ENCODE measurements at regions not wholly inside any gene's neighbourhood (a gene's known extent, or its start where the extent isn't known, plus 50 kb on each side); places are given as distances from the start of the nearest gene placed in this dataset.

- H3K9me3 Mint-ChIP-seq = peaks cover 21% of the 10 kb centered on the region
- TF ChIP-seq, protein P1, sequence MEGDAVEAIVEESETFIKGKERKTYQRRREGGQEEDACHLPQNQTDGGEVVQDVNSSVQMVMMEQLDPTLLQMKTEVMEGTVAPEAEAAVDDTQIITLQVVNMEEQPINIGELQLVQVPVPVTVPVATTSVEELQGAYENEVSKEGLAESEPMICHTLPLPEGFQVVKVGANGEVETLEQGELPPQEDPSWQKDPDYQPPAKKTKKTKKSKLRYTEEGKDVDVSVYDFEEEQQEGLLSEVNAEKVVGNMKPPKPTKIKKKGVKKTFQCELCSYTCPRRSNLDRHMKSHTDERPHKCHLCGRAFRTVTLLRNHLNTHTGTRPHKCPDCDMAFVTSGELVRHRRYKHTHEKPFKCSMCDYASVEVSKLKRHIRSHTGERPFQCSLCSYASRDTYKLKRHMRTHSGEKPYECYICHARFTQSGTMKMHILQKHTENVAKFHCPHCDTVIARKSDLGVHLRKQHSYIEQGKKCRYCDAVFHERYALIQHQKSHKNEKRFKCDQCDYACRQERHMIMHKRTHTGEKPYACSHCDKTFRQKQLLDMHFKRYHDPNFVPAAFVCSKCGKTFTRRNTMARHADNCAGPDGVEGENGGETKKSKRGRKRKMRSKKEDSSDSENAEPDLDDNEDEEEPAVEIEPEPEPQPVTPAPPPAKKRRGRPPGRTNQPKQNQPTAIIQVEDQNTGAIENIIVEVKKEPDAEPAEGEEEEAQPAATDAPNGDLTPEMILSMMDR (conservative IDR thresholded peaks at IDR 0.05) = no peak
- Histone ChIP-seq H3K4me1 (ENCODE audit: control insufficient read depth, insufficient read depth, low read length) (no peaks in the 10 kb centered on the region), H3K9ac (ENCODE audit: extremely low read depth, low read length, poor library complexity, severe bottlenecking) (no peak overlapping the region), H3K27ac (ENCODE audit: low read depth, low read length) (no peak overlapping the region), H3K36me3 (ENCODE audit: control insufficient read depth, insufficient read depth, low read length) (no peaks in the 10 kb centered on the region), H3K9me3 (ENCODE audit: control insufficient read depth, low read length) (peaks cover 7% of the 10 kb centered on the region), H3K4me3 (ENCODE audit: low read length) (no peak overlapping the region), H3K27me3 (ENCODE audit: control insufficient read depth, insufficient read depth, low read length, poor library complexity, severe bottlenecking) (peaks cover 4% of the 10 kb centered on the region)
- H3K4me3 Mint-ChIP-seq = no peak overlapping the region
- no peaks in the 10 kb centered on the region for H3K4me1 Mint-ChIP-seq
- H3K27me3 Mint-ChIP-seq (ENCODE audit: insufficient read depth) = peaks cover 9% of the 10 kb centered on the region
- no peak overlapping the region for H3K27ac Mint-ChIP-seq
- WGBS, 2 experiments (ENCODE audit: insufficient coverage in 1 of 2, insufficient read length in 1 of 2) = 83 to 84% methylated on average over 1 to 2 of the region's 2 CpGs
- no peaks in the 10 kb centered on the region for H3K36me3 Mint-ChIP-seq (ENCODE audit: low read depth)
- no peak for DNase-seq
These were observed 110.8 kb upstream of the FSTL4 start for GRCh38 chr5:133723126-133723525.

DNA sequence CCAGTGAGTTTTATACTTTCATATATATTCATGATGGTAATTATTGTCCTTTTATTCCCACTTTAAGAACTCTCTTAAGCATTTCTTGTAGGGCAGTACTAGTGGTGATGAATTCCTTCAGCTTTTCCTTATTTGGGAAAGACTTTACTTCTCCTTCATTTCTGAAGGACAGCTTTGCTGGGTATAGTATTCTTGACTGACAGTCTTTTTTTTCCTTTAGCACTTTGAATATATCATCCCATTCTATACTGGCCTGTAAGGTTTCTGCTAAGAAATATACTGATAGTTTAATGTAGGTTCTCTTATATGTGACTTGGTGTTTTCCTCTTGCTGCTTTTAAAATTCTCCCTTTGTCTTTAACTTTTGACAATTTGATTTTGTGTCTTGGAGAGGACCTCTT, 109.0 kb upstream of the FSTL4 start:
- no peaks in the 10 kb centered on the region for H3K36me3 Mint-ChIP-seq (ENCODE audit: low read depth)

GRCh38 chr5:133718457-133718856, 106.1 kb upstream of the FSTL4 start:
- peaks cover 7% of the 10 kb centered on the region for H3K9me3 ChIP-seq (ENCODE audit: control insufficient read depth, low read length)
- TF ChIP-seq, protein P1 (conservative IDR thresholded peaks at IDR 0.05) = no peak
- DNase-seq = no peak
- 81% methylated on average over 1 of the region's 2 CpGs; no CpG with 5 or more reads in 1 of the 2 experiments for WGBS, 2 experiments (ENCODE audit: insufficient coverage in 1 of 2, insufficient read length in 1 of 2)
- no peak overlapping the region for H3K4me3 Mint-ChIP-seq
- H3K27ac Mint-ChIP-seq = no peak overlapping the region
- H3K9ac ChIP-seq (ENCODE audit: extremely low read depth, low read length, poor library complexity, severe bottlenecking) = no peak overlapping the region
- H3K4me3 ChIP-seq (ENCODE audit: low read length) = no peak overlapping the region
- peaks cover 5% of the 10 kb centered on the region for H3K27me3 Mint-ChIP-seq (ENCODE audit: insufficient read depth)
- H3K4me1 Mint-ChIP-seq = no peaks in the 10 kb centered on the region
- no peaks in the 10 kb centered on the region for H3K36me3 Mint-ChIP-seq (ENCODE audit: low read depth)
- no peaks in the 10 kb centered on the region for H3K4me1 ChIP-seq (ENCODE audit: control insufficient read depth, insufficient read depth, low read length)
- H3K9me3 Mint-ChIP-seq = peaks cover 21% of the 10 kb centered on the region
- H3K27ac ChIP-seq (ENCODE audit: low read depth, low read length) = no peak overlapping the region
- no peaks in the 10 kb centered on the region for H3K36me3 ChIP-seq (ENCODE audit: control insufficient read depth, insufficient read depth, low read length)
- H3K27me3 ChIP-seq (ENCODE audit: control insufficient read depth, insufficient read depth, low read length, poor library complexity, severe bottlenecking) = no peaks in the 10 kb centered on the region

More for the DNA sequence above, 109.0 kb upstream of the FSTL4 start:
- TF ChIP-seq, protein P1 (conservative IDR thresholded peaks at IDR 0.05) = no peak
- Histone ChIP-seq H3K36me3 (ENCODE audit: control insufficient read depth, insufficient read depth, low read length) (no peaks in the 10 kb centered on the region), H3K4me3 (ENCODE audit: low read length) (no peak overlapping the region), H3K4me1 (ENCODE audit: control insufficient read depth, insufficient read depth, low read length) (no peaks in the 10 kb centered on the region), H3K9me3 (ENCODE audit: control insufficient read depth, low read length) (peaks cover 7% of the 10 kb centered on the region), H3K27me3 (ENCODE audit: control insufficient read depth, insufficient read depth, low read length, poor library complexity, severe bottlenecking) (no peaks in the 10 kb centered on the region), H3K27ac (ENCODE audit: low read depth, low read length) (no peak overlapping the region), H3K9ac (ENCODE audit: extremely low read depth, low read length, poor library complexity, severe bottlenecking) (no peak overlapping the region)
- H3K4me1 Mint-ChIP-seq = no peaks in the 10 kb centered on the region
- no peak for DNase-seq
- H3K27ac Mint-ChIP-seq = no peak overlapping the region
- H3K9me3 Mint-ChIP-seq = peaks cover 21% of the 10 kb centered on the region
- no peak overlapping the region for H3K4me3 Mint-ChIP-seq
- H3K27me3 Mint-ChIP-seq (ENCODE audit: insufficient read depth) = peaks cover 10% of the 10 kb centered on the region

All from endodermal cell (in vitro differentiated cells).